NCI-H526 treated with DMSO at 0.1 percent for 48 hours (cell line): ENCODE measurements at regions not wholly inside any gene's neighbourhood (a gene's known extent, or its start where the extent isn't known, plus 50 kb on each side); places are given as distances from the start of the nearest gene placed in this dataset.

Experiments used
- DNase-seq: peaks from one replicate; lab custom pipeline; 2025; lab: John Stamatoyannopoulos, UW

DNA sequence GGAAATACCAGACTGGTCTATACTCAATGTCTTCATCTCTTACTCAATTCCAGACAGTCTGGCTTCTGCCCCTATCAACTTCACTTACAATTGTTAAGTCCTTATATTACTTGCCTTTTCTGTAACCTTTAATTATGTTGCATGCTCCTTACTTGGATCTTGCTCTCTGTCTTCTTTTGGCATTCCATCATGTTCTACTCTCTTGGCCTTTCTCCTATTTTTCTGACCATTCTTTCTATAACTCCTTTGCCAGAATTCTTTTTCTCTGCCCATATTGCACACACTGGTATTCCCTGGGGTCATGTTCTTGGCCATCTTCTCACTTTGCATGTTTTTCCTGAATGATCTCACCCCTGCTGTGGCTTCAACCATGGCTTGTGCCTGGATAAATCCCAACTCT lies 209.8 kb upstream of the ZNF462 start:
- no peak for DNase-seq

GRCh38 chr9:106655966-106656365 lies 207.0 kb upstream of the ZNF462 start:
- DNase-seq = no peak

GRCh38 chr9:106657926-106658325 lies 205.0 kb upstream of the ZNF462 start:
- no peak for DNase-seq

GRCh38 chr9:106668534-106668933 lies 194.4 kb upstream of the ZNF462 start:
- no peak for DNase-seq

DNA sequence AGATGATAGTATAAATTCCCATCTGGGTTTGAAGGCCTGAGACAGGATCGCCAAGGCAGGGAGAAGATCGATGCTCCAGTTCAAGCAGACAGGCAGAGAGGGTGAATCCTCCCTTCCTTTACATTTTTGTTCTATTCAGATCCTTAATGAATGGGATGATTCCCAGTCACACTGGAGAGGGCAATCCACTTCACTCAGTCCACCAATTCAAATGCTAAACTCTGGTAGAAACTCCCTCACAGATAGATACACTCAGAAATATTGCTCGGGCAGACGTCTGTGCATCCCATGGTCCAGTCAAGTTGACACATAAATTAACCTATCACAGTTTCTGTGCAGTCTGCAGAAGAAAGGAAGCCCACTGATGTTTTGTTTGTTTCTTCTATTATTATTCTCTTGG lies 193.1 kb upstream of the ZNF462 start:
- DNase-seq = no peak

DNA sequence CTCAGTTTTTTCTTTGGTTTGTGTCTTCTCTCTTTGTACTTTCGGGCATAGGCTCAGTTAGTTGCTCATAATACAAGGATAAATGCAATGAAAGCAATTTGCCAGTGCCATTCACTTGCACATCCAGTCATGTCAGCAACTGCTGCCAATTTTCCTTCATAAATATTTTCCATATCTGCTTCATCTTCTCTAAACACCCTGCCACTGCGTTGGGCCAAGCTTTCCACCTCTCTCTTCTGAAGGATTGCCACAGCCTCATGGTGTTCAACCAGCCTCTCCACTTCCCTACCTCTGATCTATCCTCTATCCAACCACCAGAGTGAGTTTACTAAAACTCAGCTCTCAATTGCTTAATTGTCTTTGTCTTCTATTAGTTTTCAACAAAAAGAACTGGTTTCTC lies 192.5 kb upstream of the ZNF462 start:
- no peak for DNase-seq

DNA sequence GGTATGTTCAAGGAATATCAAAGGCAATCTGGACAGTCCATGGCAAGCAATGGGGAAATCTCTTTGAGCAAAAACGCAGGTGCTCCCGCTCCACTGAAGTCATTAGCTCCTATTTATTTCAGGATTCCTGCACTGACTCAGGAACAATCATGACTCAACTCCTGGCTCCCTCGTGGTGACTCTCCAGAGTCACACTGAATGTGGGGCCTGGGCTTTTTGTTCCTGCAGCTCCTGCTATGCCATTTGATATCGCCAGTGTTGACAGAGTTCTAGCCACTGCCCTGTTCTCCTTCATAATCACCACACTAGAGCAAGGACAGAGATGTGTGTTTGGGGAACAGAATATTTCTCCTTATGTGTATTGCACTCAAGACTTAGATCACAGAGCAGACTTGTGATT lies 187.2 kb upstream of the ZNF462 start:
- DNase-seq = no peak

- DNase-seq = no peak
These were observed 185.6 kb upstream of the ZNF462 start for GRCh38 chr9:106677374-106677773.

DNA sequence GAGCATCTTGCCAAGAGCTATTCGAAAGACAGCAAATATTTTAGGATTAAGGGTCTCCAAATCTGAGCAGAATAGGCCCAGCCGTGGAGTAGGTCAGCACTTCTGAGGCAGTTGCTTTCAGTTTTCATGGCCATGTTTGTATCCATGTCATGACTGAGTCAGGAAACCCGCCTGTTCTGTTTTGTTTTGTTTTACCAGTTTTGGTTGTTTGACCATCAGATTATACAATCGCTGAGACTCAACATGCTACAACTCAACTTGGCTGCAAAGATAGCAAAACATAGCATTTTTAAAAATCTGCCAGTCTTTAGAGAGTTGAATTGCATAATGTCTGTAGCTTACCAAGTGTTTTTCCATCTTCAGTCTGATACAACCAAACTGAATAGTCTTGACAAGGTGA lies 185.1 kb upstream of the ZNF462 start:
- DNase-seq = no peak

DNA sequence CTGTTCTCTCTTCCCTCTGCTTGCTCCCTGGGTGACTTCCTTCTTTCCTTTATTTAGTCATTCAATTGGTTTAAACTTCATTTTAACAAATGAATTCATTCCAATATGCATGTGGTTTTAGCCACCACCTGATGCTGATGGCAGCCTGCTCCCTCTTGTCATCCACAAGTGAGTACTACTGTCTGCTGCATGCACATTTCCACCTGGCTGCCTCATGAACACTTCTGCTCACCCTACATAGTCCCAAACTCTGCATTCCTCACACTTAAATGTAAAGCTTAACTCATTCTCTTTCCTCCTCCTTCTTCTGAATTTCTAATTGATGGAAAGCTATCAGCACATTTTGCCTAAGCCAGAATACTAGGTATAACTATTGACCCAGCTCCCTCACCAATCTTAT lies 184.7 kb upstream of the ZNF462 start:
- no peak for DNase-seq

DNA sequence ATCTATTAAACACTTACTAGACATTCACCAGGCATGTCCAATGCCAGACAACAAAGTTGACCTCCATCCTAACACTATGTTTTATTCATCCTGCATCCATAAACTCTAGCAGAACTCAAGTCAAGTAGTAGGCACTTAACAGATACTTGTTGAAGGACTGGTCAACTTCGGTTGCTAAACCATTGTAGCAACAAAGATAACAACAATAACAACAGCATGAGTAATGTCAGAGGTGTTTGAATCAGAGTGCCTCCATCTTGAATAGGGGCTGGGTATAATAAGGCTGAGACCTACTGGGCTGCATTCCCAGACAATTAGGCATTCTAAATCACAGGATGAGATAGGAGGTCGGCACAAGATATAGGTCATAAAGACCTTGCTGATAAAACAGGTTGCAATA lies 180.5 kb upstream of the ZNF462 start:
- DNase-seq = no peak

- DNase-seq = no peak
These were observed 179.5 kb upstream of the ZNF462 start for GRCh38 chr9:106683454-106683853.

DNA sequence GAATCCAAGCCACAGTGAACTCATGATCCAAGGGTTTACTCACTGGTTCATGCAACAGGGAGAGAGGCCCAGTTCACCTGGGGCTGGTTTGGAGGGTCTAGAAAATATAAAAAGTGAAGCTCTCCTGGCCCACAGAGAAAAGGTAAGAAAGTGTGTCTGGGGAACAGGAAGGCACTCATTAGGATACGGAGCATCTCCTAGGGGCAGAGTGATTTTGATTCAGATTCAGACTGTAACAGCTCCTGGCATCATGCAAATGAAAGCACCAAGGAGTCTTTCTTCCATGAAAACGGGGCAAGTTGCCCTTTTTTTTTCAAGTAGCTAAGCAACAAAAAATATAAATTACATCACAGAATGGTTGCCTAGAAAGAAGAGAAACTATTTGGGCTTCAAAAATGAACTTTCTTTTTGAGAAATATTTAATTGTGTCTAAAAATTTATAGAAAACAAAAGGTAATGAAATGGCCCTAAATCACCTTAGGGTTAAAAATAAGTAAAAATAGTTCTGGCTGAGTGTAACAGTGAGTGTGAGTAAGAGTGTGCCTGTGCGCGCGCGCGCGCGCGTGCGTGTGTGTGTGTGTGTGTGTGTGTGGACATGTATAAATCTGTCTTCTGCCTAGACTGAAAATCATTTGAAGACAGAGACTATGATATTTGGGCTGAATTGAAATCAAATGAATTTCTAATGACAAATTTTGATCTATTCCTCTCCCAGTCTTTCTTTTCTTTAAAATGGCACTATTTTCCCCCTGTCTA lies 177.8 kb upstream of the ZNF462 start:
- no peak for DNase-seq

DNA sequence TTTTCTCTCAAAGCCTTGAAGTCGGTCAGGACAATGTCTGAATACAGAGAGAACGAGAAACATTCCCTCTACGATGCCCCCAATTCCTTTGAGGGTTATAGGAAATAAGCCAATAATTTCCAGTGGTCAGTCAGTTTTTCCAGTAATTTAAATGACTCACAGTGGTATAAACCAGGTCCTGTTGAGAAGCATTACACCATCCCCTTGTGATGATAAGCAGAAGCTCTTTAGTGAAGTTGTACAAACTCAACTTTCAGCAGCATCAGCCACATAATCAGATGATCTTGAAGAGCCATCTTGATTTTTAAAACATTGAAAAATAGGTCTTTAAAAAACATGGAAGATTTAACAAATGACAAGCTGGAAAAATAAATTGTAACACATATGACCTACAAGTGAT lies 173.9 kb upstream of the ZNF462 start:
- DNase-seq = no peak

DNA sequence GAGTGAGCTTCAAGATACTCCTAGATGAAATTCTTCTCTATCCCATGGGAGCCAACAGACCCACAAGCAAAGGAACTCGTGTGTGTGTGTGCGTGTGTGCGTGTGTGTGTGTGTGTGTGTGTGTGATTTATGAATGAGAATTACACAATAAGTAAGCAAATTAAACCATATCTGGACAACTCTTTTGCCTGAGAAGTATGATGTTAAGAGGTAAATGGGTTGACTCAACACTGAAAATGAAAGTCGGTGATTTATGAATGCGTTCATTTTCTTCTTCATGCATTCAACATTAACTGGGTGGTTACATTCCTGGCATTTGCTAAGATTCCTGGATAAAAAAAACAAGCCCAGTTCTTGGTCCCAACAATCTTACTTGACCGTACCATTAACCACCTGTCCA lies 171.3 kb upstream of the ZNF462 start:
- DNase-seq = no peak

DNA sequence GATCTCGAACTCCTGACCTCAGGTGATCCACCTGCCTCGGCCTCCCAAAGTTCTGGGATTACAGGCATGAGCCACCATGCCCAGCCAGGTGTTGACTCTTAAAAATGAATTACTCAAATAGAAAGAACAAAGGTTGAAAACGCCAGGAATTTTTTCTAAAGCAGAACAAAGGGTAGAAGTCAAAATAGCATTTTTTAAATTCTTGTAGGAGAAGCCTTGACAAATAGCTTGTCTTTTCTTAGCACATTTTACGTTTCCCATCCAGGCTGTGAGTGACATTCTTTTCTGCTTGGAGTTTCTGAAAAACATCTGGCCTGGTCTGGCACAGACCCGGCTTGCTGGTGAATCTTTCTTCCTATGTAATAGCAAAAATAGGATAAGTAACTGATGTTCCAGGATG lies 169.4 kb upstream of the ZNF462 start:
- DNase-seq = no peak

DNA sequence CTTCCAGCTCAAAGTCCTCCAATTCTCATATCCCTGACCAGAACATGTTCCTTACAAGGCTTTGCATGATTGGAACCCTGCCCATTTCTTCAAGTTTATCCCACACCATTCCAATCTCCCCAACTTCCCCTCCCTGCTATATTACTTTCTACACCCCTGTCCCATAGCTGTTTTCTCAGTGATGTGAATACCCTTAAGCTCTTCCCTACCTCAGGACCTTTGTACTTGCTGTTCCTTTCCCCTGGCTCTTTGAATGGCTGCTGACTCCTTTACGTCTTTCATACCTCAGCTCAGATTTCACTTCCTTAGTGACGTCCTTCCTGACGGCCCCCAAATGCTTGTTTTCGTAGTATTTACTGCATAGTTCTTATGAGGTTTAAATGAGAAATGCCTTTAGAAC lies 166.2 kb upstream of the ZNF462 start:
- DNase-seq = no peak

GRCh38 chr9:106697390-106697749 lies 165.6 kb upstream of the ZNF462 start:
- DNase-seq = no peak

DNA sequence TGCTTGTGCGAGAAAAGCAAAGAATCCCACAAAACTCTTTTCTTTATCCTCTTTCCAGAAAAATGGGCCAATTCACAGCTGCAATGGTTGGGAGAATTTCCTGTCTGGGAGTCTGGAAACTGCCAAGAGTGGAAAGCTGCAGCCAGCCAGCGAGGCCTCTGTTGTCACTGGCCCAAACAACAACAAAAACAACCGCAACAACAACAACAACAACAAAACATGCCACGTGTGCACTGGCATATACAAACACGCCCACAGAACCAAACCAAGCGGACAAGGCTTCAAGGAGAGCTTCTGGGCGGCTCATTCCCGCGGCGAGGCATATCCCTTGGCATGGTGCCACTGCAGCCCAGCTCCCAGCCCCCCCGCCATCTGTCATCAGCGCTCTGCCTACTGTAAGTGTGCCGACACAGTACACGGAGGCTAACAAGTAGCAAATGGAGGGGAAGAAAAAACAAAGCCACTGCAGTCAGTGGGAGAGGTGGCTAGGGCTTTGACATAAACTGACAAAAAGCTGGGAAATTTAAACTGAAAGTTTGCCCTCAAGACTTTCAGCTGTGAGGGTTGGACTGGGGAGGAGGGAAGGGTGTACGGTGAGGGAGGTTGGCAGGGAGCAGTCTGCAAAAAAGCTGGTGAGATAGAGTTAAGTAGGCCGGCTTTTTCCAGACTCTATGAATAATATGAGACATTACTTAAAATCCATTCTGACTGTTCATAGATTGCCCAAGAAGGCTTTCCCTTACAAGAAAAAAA lies 165.0 kb upstream of the ZNF462 start:
- no peak for DNase-seq

GRCh38 chr9:106700676-106701075 lies 162.3 kb upstream of the ZNF462 start:
- no peak for DNase-seq

- DNase-seq = no peak
These were observed 161.4 kb upstream of the ZNF462 start for GRCh38 chr9:106701611-106702010.

DNA sequence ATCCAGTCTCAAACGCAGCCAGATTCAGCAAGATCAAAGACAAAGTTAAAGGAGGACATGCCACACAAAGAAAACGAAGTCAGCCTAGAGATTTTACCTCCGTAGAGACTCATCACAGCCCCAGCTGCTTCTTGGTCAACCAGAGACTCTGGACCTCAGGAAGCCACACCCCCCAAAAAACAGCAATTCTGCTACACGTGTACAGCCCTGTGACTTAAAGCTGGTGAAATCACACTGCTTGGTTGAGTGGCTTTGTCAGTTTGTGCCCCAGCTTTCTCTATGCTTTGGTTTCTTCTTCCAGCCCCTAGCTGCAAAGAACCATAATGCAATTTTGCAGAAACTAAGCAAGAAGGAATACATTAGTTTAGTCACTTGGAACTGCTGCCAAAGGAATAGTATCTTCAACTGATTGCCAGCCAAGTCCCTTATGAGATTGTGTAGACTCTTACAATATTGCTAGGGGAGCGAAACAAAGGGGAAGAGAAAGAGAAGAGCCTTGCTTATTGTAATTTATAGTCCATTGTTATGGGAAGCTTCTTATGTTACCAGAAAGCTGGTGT lies 158.8 kb upstream of the ZNF462 start:
- no peak for DNase-seq

- no peak for DNase-seq
These were observed 155.7 kb upstream of the ZNF462 start for GRCh38 chr9:106707291-106707690.
